ENCODE measurements at regions not wholly inside any gene's neighbourhood (a gene's known extent, or its start where the extent isn't known, plus 50 kb on each side); places are given as distances from the start of the nearest gene placed in this dataset.

DNA sequence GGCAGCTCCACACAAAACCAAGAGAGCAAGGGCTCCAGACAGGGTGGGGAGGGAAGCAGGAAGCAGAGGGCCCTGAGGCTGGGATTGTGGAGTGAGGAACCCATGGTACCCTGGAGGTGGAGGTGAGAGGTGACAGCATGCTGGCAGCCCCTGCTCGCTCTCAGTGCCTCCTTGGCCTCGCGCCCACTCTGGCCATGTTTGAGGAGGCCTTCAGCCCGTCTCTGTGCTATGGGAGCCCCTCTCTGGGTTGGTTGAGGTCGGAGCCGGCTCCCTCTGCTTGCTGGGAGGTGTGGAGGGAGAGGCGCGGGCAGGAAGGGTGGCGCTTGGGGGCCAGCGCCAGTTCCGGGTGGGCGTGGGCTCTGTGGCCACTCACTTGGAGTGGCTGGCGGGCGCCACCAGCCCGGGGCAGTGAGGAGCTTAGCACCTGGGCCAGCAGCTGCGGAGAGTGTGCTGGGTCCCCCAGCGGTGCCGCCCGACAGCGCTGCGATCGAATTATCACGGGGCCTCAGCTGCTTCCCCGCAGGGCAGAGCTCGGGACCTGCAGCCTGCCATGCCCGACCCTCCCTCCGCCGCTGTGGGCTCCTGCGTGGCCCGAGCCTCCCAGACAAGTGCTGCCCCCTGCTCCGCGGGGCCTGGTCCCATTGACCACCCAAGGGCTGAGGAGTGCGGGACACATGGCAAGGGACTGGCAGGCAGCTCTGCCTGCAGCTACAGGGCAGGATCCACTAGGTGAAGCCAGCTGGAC lies 196.0 kb downstream of the DACT1 start:
- Mint-ChIP-seq H3K9me3 (peaks cover 0 to 11% (median 5%) of the 10 kb centered on the region in 7 donors), H3K4me3 (no peak overlapping the region), H3K27ac (no peak overlapping the region), H3K27me3 (ENCODE audit: low read depth in 3 of 3) (peaks cover 0 to 2% (median 2%) of the 10 kb centered on the region in 3 donors), H3K4me1 (no peaks in the 10 kb centered on the region), H3K36me3 (no peaks in the 10 kb centered on the region)
- no peak for DNase-seq
- peaks cover 0 to 10% of the 10 kb centered on the region in 2 donors for H3K9me3 ChIP-seq (replicated peaks in 1 of 2; ENCODE audit: control insufficient read depth in 1 of 2, insufficient read depth in 1 of 2, low read length in 2 of 2)
- H3K4me2 ChIP-seq (replicated peaks; ENCODE audit: extremely low read depth, low read length, poor library complexity, severe bottlenecking), result no peak overlapping the region
- no peak for TF ChIP-seq CTCF (IDR thresholded peaks at IDR 0.05)
- H3K27me3 ChIP-seq (ENCODE audit: control insufficient read depth in 2 of 2, insufficient read depth in 2 of 2, low read length in 2 of 2), result no peaks in the 10 kb centered on the region
- no peaks in the 10 kb centered on the region for H3K79me2 ChIP-seq (ENCODE audit: insufficient read depth, low read length)
- no peak overlapping the region for H3K27ac ChIP-seq (ENCODE audit: low read depth in 1 of 2, low read length in 2 of 2)
- H3K4me3 ChIP-seq (replicated peaks in 1 of 3; ENCODE audit: low read depth in 2 of 3, low read length in 3 of 3), result no peak overlapping the region
- no peaks in the 10 kb centered on the region for H3K4me1 ChIP-seq (ENCODE audit: control insufficient read depth in 1 of 2, insufficient read depth in 2 of 2, low read length in 2 of 2)
- no peaks in the 10 kb centered on the region for H4K20me1 ChIP-seq (ENCODE audit: insufficient read depth, low read length)
- intact Hi-C loops (cut with micrococcal nuclease), result no loop called here
- H3K36me3 ChIP-seq (replicated peaks in 1 of 2; ENCODE audit: control insufficient read depth in 1 of 2, insufficient read depth in 2 of 2, low read length in 2 of 2), result no peaks in the 10 kb centered on the region
- 95% methylated on average over 29 of the region's 33 CpGs for WGBS (ENCODE audit: insufficient coverage)
- no peak overlapping the region for H2AFZ ChIP-seq (ENCODE audit: insufficient read depth, low read depth, low read length, poor library complexity, severe bottlenecking)
- H3K9ac ChIP-seq (ENCODE audit: insufficient read depth, low read length, poor library complexity, severe bottlenecking), result no peak overlapping the region

DNA sequence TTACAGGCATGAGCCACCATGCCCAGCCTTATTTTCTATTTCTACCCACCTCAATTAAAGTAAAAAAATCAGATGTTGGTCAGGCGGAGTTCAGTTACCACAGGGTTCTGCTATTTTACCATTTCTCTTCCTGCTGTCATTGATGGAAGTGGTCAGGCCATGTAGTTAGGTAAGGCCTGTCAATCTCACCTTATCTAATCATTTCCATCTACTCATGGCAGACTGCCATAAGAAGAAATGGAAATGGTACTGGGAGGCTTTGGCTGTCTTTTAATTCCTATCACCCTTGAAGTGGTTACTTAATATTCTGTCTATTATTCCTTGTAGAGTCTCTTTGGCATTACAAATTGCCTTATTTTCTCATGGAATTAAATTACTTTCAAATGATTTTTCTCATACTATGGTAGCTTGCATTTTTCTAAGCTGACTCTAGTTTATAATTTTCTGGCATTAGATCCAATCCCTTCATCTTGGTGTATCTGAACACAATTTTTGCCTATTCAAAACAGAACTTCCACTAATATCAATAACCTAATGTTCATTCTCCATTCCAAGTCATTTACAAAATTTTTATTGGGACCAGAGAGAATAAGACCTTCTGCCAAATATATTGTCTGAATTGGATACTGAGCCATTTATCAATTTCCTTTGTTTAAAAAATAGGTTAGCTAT lies 198.7 kb downstream of the DACT1 start:
- Histone ChIP-seq H3K27me3 (ENCODE audit: control insufficient read depth in 2 of 2, insufficient read depth in 2 of 2, low read length in 2 of 2) (no peaks in the 10 kb centered on the region), H3K36me3 (replicated peaks in 1 of 2; ENCODE audit: control insufficient read depth in 1 of 2, insufficient read depth in 2 of 2, low read length in 2 of 2) (no peaks in the 10 kb centered on the region), H3K4me3 (replicated peaks in 1 of 3; ENCODE audit: low read depth in 2 of 3, low read length in 3 of 3) (no peak overlapping the region), H3K9me3 (replicated peaks in 1 of 2; ENCODE audit: control insufficient read depth in 1 of 2, insufficient read depth in 1 of 2, low read length in 2 of 2) (peaks cover 0 to 10% of the 10 kb centered on the region in 2 donors), H2AFZ (ENCODE audit: insufficient read depth, low read depth, low read length, poor library complexity, severe bottlenecking) (no peak overlapping the region), H4K20me1 (ENCODE audit: insufficient read depth, low read length) (no peaks in the 10 kb centered on the region), H3K4me1 (ENCODE audit: control insufficient read depth in 1 of 2, insufficient read depth in 2 of 2, low read length in 2 of 2) (no peaks in the 10 kb centered on the region), H3K79me2 (ENCODE audit: insufficient read depth, low read length) (no peaks in the 10 kb centered on the region), H3K27ac (ENCODE audit: low read depth in 1 of 2, low read length in 2 of 2) (no peak overlapping the region), H3K4me2 (replicated peaks; ENCODE audit: extremely low read depth, low read length, poor library complexity, severe bottlenecking) (no peak overlapping the region), H3K9ac (ENCODE audit: insufficient read depth, low read length, poor library complexity, severe bottlenecking) (no peak overlapping the region)
- no peak overlapping the region for H3K27ac Mint-ChIP-seq
- H3K9me3 Mint-ChIP-seq, result peaks cover 0 to 11% (median 5%) of the 10 kb centered on the region in 7 donors
- no peaks in the 10 kb centered on the region for H3K4me1 Mint-ChIP-seq
- TF ChIP-seq CTCF (IDR thresholded peaks at IDR 0.05), result no peak
- peaks cover 0 to 2% (median 2%) of the 10 kb centered on the region in 3 donors for H3K27me3 Mint-ChIP-seq (ENCODE audit: low read depth in 3 of 3)
- no peak overlapping the region for H3K4me3 Mint-ChIP-seq
- no peak for DNase-seq
- H3K36me3 Mint-ChIP-seq, result no peaks in the 10 kb centered on the region
- intact Hi-C loops (cut with micrococcal nuclease), result no loop called here
- WGBS (ENCODE audit: insufficient coverage), result no CpG with 5 or more reads among the region's 1 CpG

Measured in CD14-positive monocyte (primary cell).